ENCODE measurements at regions not wholly inside any gene's neighbourhood (a gene's known extent, or its start where the extent isn't known, plus 50 kb on each side); places are given as distances from the start of the nearest gene placed in this dataset.

DNA sequence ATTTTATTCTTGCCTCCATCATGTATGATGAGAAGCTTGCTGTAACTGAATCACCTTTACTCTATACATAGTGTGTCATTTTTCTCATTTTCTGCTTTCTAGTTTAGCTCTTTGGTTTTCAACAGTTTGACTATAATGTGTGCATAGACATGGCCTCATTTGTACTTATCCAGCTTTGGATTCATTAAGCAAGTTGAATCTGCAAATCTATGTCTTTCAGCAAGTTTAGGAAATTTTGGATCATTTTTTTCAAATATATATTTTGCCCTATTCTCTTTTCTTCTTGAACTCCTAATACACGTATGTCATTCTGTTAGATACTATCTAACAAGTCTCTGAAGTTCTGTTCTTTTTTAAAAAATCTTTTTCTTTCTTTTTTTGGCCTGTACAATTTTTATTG lies 57.8 kb downstream of the PRLHR start:
- Mint-ChIP-seq H3K36me3 (ENCODE audit: low read depth) (no peaks in the 10 kb centered on the region), H3K4me3 (no peak overlapping the region), H3K4me1 (ENCODE audit: low read depth) (no peaks in the 10 kb centered on the region), H3K9me3 (no peaks in the 10 kb centered on the region), H3K27ac (no peak overlapping the region), H3K27me3 (ENCODE audit: low read depth) (peaks cover 25% of the 10 kb centered on the region)
- no peak for DNase-seq (ENCODE audit: low spot score)

DNA sequence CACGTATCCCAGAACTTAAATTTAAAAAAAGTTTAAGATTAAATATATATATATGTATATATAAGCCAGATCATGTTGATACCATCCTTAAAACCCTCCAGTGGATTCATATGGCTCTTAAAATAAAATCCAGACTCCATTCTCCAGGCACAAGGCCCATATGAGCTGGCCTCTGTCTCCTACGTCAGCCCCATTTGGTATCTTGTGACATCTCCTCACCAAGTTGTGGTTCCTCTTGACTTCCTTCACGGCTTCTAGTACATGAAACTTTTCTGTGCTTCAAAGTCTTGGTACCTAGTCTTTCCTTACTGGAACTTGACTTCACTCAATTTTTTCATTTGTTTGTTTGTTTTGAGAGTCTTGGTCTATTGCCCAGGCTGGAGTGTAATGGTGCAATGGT lies 61.3 kb downstream of the PRLHR start:
- Mint-ChIP-seq H3K27ac (no peak overlapping the region), H3K36me3 (ENCODE audit: low read depth) (no peaks in the 10 kb centered on the region), H3K4me3 (no peak overlapping the region), H3K9me3 (no peaks in the 10 kb centered on the region), H3K27me3 (ENCODE audit: low read depth) (peaks cover 12% of the 10 kb centered on the region), H3K4me1 (ENCODE audit: low read depth) (peaks cover 7% of the 10 kb centered on the region)
- DNase-seq (ENCODE audit: low spot score): no peak

DNA sequence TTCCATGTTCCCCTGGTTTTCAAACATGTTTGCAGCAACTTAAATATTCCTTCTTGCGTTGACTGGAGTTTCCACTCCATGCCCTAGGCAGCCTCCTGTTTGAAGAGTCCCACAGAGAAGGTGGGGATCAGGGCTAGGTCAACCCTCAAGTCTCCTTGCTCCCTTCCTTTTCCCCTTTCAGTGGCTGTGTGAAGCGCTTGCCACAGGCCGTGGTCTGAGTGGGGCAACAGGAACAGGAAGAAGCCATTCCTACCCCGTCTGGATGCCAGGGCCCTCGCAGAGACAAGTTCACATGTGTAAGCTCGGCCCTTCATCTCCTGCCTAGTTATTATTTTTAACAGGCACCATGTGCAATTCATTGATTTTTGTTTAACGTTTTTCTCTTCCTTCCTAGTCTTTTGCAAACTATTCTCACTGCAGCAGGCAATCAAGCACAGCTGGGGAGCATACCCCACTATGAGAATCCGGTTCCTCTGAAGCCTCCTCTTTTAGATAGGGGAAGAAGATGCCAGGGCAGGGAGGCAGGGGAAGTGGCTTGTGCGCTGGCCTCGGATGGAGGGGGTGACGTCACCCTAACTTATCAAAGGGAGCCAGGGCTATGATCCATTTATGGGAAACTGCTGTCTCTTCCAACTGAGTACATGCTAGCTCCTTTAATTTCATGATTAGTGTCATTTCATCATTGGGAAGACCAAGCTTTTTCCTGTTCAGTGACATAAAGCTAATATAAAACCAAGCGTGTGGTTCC lies 64.2 kb downstream of the PRLHR start:
- no peaks in the 10 kb centered on the region for H3K36me3 Mint-ChIP-seq (ENCODE audit: low read depth)
- peaks cover 4% of the 10 kb centered on the region for H3K27me3 Mint-ChIP-seq (ENCODE audit: low read depth)
- H3K27ac Mint-ChIP-seq: no peak overlapping the region
- no peak for DNase-seq (ENCODE audit: low spot score)
- H3K4me1 Mint-ChIP-seq (ENCODE audit: low read depth): peaks cover 7% of the 10 kb centered on the region
- no peak overlapping the region for H3K4me3 Mint-ChIP-seq
- no peaks in the 10 kb centered on the region for H3K9me3 Mint-ChIP-seq

DNA sequence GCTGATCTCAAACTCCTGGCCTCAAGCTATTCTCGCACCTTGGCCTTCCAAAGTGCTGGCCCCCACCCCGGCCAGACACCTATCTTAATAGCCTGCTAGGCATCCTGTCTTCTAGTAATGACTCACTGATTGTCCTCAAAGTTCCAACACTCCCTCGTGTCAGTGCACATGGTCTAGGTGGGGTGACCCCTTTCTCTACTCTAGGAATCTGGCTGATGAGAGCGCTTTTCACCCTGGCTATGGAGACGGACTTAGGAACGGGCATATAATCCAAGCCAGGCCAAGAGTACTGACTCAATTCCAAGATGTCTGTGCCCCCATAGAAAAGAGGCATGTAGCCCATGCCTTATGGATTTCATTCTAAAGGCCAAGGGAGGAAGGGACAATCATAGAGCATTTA lies 67.0 kb downstream of the PRLHR start:
- H3K9me3 Mint-ChIP-seq: no peaks in the 10 kb centered on the region
- H3K27ac Mint-ChIP-seq: no peak overlapping the region
- DNase-seq (ENCODE audit: low spot score): no peak
- H3K27me3 Mint-ChIP-seq (ENCODE audit: low read depth): peaks cover 4% of the 10 kb centered on the region
- no peak overlapping the region for H3K4me3 Mint-ChIP-seq
- H3K4me1 Mint-ChIP-seq (ENCODE audit: low read depth): peaks cover 7% of the 10 kb centered on the region
- H3K36me3 Mint-ChIP-seq (ENCODE audit: low read depth): no peaks in the 10 kb centered on the region

DNA sequence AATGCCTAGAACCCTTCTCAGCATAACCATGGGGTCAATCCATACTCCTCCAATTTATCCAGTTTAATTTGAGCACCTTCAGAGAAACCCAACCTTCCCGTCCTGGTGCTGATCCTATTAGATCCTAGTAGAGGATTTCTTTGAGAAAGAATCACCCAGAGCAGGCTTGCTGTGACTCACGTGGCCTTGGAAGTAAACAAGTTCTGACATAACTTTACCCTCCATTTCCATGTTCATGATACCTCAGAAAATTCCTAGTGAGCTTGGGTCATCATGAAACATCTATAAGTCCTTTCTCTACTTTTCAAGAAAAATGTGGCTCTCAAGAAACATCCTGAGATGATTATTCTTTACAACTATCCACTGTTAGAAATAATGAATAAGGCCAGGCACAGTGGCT lies 71.7 kb downstream of the PRLHR start:
- H3K27me3 Mint-ChIP-seq (ENCODE audit: low read depth): peaks cover 6% of the 10 kb centered on the region
- DNase-seq (ENCODE audit: low spot score): no peak

DNA sequence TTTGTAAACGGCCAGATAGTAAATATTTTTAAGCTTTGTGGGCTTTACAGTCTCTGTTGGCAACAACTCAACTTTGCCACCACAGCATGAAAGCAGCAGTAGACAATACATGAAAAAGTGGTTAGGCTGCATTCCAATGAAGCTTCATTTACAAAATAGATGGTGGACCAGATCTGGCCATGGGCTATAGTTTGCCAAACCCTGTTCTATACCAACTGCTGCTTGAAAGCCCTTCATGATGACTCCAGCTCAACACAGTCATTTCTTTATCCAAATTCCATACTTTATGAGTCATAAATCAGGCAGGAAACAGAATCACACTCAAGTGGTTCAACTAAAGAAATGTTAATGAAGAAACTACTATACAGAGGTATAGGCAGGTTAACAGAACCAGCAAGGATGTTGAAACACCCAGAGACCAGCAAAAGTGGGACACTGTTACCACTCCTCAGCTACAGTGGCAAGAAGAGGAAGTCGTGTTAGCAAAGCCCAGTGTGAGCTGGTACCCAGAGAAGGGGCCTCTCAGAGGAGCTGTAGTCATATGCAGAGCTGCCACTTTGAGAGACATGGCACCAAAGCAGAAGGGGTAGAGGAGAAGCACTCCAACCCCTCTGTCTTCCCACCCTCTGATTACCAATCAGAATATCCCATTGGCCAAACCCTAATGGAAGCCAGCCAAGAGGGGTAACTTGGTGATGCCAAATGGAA lies 72.5 kb downstream of the PRLHR start:
- peak overlapping the region; percentile 0 for H3K4me3 Mint-ChIP-seq
- peaks cover 6% of the 10 kb centered on the region for H3K36me3 Mint-ChIP-seq (ENCODE audit: low read depth)
- H3K27me3 Mint-ChIP-seq (ENCODE audit: low read depth): peaks cover 8% of the 10 kb centered on the region
- DNase-seq (ENCODE audit: low spot score): no peak
- peaks cover 16% of the 10 kb centered on the region for H3K4me1 Mint-ChIP-seq (ENCODE audit: low read depth)
- peak overlapping the region; percentile 12 for H3K27ac Mint-ChIP-seq
- peaks cover 4% of the 10 kb centered on the region for H3K9me3 Mint-ChIP-seq

More for the DNA sequence above, 71.7 kb downstream of the PRLHR start:
- H3K36me3 Mint-ChIP-seq (ENCODE audit: low read depth): peaks cover 4% of the 10 kb centered on the region
- H3K27ac Mint-ChIP-seq: no peak overlapping the region
- peaks cover 16% of the 10 kb centered on the region for H3K4me1 Mint-ChIP-seq (ENCODE audit: low read depth)
- no peak overlapping the region for H3K4me3 Mint-ChIP-seq
- H3K9me3 Mint-ChIP-seq: no peaks in the 10 kb centered on the region

DNA sequence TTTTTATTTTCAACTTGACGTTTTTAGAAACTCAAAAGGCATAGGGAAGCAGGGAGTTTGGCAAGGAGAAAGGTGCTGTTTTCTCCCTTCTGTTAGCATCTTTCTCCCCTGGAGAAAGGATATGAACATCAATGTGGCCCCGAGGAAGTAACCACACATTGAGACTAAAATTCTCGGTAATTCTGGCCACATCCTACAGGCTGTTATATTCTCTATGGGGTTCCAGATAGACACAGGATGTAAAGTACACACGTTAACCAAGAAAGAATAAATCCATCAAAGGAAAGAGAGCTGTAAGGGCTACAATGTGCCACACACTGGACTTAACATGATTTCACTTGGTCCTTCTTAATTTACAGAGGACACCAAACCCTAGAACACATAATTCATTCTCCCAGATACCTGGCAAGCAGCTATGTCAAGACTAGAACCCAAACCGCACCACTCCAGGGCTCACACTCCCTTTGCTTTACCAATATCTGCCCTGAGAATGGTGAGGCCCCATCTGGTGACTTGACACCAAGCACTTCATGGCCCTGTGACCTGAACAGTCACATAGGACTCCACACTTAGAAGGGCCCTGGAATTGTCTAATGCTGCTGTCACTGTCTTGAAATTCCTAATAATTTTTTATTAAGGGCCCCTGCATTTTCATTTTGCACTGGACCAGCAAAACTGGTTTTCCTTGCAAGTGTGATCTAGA lies 73.9 kb downstream of the PRLHR start:
- Mint-ChIP-seq H3K27me3 (ENCODE audit: low read depth) (peaks cover 6% of the 10 kb centered on the region), H3K4me3 (peak overlapping the region; percentile 47), H3K9me3 (peaks cover 4% of the 10 kb centered on the region), H3K4me1 (ENCODE audit: low read depth) (peaks cover 16% of the 10 kb centered on the region), H3K36me3 (ENCODE audit: low read depth) (peaks cover 6% of the 10 kb centered on the region), H3K27ac (peak overlapping the region; percentile 43)
- no peak for DNase-seq (ENCODE audit: low spot score)

DNA sequence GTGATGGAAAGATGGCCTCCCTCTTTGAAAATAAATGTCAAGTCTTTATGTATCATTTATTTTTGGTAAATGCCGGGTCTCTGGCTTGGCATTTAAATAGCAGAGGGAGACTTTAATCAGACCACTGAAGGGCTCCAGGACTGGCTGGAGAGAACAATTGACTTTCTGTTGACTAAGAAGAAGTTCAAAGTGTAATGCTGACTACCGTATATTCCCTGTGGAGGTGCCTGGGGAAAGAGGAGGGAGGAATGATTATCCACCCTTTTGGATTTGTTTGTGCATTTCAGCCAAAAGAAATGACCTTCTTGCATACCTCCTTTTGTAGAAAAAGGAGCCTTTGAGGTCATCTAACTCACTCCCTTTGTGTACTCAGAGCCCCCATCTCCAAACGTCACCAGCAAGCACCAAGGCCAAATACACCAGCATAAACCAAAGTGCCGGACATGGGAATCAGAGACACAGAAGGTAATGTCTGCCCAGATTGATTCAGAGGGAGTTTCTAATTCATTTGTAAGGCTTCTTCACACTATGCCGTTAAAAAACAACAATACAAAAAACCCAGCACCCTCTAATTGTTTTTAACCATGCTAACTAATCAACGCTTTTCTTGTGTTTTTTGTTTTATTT lies 75.2 kb downstream of the PRLHR start:
- peaks cover 4% of the 10 kb centered on the region for H3K9me3 Mint-ChIP-seq
- H3K4me3 Mint-ChIP-seq: no peak overlapping the region

DNA sequence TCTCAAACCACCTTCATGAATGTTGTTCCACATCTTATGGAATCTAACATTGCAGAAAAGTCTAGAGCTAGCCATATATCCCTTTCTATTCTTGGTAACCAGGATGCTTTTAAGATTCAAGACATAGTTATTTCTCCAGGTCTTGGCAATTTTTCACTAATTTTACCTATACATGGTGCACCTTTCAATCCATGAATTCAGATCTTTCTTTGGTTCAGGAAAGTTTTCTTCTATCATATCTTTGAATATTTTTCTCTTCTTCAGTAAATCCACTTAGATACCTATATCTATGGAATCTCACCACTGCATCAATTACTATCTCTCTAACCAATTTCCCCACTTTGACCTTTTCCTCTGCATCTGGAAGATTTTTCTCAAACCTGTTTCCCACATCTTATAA lies 77.4 kb downstream of the PRLHR start:
- Mint-ChIP-seq H3K27me3 (ENCODE audit: low read depth) (peaks cover 13% of the 10 kb centered on the region), H3K36me3 (ENCODE audit: low read depth) (peaks cover 6% of the 10 kb centered on the region), H3K4me1 (ENCODE audit: low read depth) (peaks cover 16% of the 10 kb centered on the region), H3K27ac (no peak overlapping the region), H3K4me3 (no peak overlapping the region), H3K9me3 (peaks cover 4% of the 10 kb centered on the region)
- DNase-seq (ENCODE audit: low spot score): no peak

More for the DNA sequence above, 75.2 kb downstream of the PRLHR start:
- Mint-ChIP-seq H3K27ac (no peak overlapping the region), H3K36me3 (ENCODE audit: low read depth) (peaks cover 6% of the 10 kb centered on the region), H3K27me3 (ENCODE audit: low read depth) (peaks cover 13% of the 10 kb centered on the region), H3K4me1 (ENCODE audit: low read depth) (peaks cover 16% of the 10 kb centered on the region)
- no peak for DNase-seq (ENCODE audit: low spot score)

DNA sequence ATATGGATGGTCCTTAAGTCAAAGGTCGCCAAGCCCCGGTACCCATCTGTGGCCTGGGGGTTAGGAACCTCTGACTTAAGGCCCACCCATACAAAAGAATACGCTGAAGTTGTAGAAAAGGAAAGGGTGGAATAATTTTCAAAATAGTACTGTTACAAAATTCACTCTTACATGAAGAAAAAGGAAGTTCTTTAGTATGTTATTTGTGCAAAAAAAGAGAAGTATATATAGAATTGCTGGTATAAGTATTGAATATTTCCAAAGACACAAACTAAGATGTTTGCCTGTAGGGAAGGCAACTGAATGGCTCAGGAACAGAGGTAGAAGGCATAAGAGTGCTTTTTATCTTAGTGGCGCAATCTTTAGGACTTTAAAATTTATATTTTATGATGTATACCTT lies 78.7 kb downstream of the PRLHR start:
- peaks cover 4% of the 10 kb centered on the region for H3K9me3 Mint-ChIP-seq
- peaks cover 8% of the 10 kb centered on the region for H3K4me1 Mint-ChIP-seq (ENCODE audit: low read depth)
- no peak overlapping the region for H3K27ac Mint-ChIP-seq
- DNase-seq (ENCODE audit: low spot score): no peak
- no peak overlapping the region for H3K4me3 Mint-ChIP-seq
- H3K36me3 Mint-ChIP-seq (ENCODE audit: low read depth): peaks cover 2% of the 10 kb centered on the region
- peaks cover 10% of the 10 kb centered on the region for H3K27me3 Mint-ChIP-seq (ENCODE audit: low read depth)

DNA sequence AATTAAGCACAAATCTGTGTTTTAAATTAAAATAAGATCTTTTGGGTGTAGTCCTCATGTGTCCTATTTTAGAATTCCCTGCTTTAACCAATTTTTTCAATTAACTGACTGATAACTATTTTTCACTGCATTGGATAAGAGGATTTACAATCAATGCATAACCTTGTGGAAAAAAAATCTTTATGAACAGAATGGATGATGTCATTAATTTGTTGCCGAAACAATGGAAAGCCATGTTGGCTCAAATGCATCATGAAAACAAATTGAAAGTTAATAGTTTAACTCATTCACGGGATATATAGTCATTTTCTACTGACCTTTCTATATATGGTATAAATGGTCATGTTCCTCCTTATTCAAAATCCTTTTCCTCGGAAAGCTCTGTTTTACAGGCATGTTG lies 82.3 kb downstream of the PRLHR start:
- no peak for DNase-seq (ENCODE audit: low spot score)
- H3K4me1 Mint-ChIP-seq (ENCODE audit: low read depth): no peaks in the 10 kb centered on the region
- H3K4me3 Mint-ChIP-seq: no peak overlapping the region
- peaks cover 14% of the 10 kb centered on the region for H3K27me3 Mint-ChIP-seq (ENCODE audit: low read depth)
- H3K36me3 Mint-ChIP-seq (ENCODE audit: low read depth): peaks cover 1% of the 10 kb centered on the region
- H3K27ac Mint-ChIP-seq: no peak overlapping the region
- H3K9me3 Mint-ChIP-seq: peaks cover 1% of the 10 kb centered on the region

DNA sequence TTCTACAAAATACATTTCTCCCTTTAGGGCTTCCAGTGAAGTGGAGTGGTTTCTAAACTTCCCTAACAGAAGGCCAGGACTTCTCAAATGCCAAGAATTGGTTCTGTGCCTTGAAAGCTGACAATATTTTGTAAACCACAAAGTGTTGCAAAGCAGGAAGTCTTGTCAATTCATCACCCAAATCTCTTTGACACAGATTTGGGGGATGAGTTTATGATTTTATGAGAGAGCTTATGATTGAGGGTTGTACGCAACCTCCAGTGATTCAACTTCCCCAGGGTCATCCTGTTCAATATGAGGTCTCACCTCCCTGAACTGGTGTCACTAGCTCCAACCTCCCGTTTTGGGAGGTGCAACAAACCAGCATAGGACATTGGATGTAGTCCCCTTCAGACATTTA lies 83.7 kb downstream of the PRLHR start:
- peaks cover 13% of the 10 kb centered on the region for H3K27me3 Mint-ChIP-seq (ENCODE audit: low read depth)
- no peak overlapping the region for H3K27ac Mint-ChIP-seq
- no peak overlapping the region for H3K4me3 Mint-ChIP-seq
- H3K4me1 Mint-ChIP-seq (ENCODE audit: low read depth): no peaks in the 10 kb centered on the region
- H3K9me3 Mint-ChIP-seq: no peaks in the 10 kb centered on the region
- no peak for DNase-seq (ENCODE audit: low spot score)
- no peaks in the 10 kb centered on the region for H3K36me3 Mint-ChIP-seq (ENCODE audit: low read depth)

DNA sequence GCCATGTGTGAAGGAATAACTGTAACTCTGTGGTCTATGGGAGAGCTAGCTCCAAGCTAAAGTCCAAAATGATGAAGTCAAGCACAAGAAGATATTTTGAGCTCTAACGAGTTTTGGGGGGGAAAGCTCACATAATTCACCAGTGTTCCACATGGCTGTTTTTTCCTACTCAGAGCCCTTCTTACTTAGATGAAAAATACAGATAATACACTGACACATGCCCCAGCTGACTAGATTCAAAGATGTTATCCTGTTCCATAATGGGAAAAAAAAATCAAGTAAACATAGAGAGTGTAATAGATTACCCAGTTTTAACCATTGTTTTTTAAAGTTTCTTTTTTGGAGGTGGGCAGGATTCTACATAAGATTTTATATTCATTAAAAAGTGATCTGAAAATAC lies 86.6 kb downstream of the PRLHR start:
- H3K36me3 Mint-ChIP-seq (ENCODE audit: low read depth): no peaks in the 10 kb centered on the region
- peaks cover 3% of the 10 kb centered on the region for H3K4me1 Mint-ChIP-seq (ENCODE audit: low read depth)
- no peak overlapping the region for H3K27ac Mint-ChIP-seq
- no peak for DNase-seq (ENCODE audit: low spot score)
- H3K4me3 Mint-ChIP-seq: no peak overlapping the region
- peaks cover 5% of the 10 kb centered on the region for H3K27me3 Mint-ChIP-seq (ENCODE audit: low read depth)
- H3K9me3 Mint-ChIP-seq: no peaks in the 10 kb centered on the region

DNA sequence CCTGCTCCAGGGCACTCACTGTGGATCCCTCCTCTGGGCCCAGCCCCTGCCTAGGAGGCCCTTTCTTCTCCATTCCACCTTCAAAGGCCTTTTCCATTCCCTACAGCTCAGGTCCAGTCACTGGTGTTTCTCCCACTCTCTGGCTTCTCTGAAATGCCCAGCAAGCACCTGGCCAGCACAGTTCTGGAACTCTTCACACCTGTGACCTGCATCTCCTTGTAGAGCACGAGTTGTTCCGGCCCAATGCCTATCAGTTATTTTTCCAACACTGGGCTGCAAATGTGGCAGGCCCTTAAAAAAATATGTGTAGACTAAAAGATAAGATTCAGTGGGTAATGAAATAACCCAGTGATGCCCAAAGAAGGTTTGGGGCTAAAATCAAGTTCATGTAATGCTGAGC lies 87.1 kb downstream of the PRLHR start:
- H3K4me1 Mint-ChIP-seq (ENCODE audit: low read depth): peaks cover 3% of the 10 kb centered on the region
- H3K9me3 Mint-ChIP-seq: no peaks in the 10 kb centered on the region
- peaks cover 5% of the 10 kb centered on the region for H3K27me3 Mint-ChIP-seq (ENCODE audit: low read depth)
- H3K4me3 Mint-ChIP-seq: no peak overlapping the region
- H3K27ac Mint-ChIP-seq: no peak overlapping the region
- no peak for DNase-seq (ENCODE audit: low spot score)
- no peaks in the 10 kb centered on the region for H3K36me3 Mint-ChIP-seq (ENCODE audit: low read depth)
